ENCODE measurements at regions not wholly inside any gene's neighbourhood (a gene's known extent, or its start where the extent isn't known, plus 50 kb on each side); places are given as distances from the start of the nearest gene placed in this dataset.

DNA sequence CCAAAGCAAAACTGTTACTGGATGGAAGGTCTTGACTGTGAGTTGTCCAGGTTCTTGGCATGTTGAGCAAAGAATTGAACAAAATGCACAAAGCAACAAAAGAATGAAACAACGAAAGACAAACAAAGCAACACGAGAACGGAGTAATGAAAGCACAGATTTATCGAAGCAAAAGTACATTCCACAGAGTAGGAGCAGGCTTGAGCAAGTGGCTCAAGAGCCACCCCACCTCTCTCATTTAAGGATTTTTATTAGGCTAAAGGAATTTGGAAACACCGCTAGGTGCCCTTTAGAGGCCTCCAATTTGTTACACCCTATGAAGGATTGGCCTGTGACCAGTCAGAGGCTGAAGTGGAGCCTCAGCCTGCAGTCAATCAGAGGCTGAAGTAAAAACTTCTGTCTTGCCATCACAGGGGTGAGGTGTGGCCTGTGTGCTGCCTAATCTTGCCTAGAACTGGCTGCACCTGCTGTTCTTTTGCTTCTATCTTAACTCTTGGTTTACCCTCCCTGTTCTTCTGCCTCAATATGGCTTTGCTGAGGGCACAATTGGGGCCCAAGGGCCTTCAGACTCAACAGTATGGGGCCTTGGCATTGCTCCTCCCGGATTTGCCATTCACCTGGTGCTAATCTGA, 59.4 kb upstream of the FTH1 start:
- DNase-seq = no peak

DNA sequence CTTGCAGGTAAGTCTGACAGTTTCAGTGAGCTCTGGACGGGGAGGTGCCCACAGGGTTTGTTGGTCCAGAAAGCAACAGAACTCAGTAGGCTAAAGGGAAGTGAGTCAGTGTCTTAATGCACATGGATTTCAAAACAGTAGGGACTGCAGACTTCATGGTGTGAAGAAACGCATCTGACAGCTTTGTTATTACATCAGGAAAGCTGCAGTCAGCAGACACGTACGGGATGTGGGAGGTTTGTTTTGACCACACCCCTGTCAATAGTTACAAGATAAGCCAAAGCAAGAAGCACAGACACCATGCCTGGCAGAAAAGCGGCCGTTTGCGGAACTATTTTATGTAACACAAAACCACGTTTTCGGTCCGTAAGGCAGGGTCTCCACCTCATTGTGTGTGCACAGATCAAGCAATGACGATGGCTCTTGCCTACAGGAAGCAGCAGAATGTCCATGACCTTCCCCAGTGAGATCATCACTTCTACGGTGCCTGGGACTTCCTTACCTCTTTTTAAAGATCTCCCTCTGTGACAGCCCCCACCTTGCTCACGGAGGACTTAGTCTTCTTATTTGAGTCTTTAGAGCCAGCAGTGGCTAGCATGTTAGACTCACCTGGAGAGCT, 58.2 kb upstream of the FTH1 start:
- peak; percentile 19 for DNase-seq

DNA sequence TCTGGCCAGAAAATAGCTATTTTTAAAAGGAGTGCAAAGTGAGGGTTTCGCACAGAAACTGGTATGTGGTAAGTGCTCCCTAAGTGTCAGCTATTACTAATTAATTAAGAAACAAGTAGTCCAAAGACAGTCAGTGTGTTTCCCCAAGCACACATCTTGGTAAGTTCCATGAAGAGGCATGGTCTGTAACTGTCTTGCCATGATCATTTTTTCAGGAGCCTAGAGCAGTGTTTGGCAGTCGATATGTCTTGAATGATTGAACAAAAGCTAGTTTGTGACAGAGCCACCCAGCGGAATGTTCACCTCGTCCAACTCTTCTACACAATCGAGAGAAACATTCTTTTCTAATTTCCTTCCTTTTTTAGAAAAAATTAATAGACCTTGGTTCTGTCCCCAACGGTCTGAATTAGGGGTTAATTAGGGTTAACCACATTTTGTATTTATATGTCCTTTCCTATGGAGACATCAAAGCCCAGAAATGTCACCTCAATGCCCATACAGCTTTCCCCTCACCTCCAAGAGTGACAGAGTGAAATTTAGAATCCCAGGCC, 57.6 kb upstream of the FTH1 start:
- peak in 1 of 2 donors; percentile 6 for DNase-seq

DNA sequence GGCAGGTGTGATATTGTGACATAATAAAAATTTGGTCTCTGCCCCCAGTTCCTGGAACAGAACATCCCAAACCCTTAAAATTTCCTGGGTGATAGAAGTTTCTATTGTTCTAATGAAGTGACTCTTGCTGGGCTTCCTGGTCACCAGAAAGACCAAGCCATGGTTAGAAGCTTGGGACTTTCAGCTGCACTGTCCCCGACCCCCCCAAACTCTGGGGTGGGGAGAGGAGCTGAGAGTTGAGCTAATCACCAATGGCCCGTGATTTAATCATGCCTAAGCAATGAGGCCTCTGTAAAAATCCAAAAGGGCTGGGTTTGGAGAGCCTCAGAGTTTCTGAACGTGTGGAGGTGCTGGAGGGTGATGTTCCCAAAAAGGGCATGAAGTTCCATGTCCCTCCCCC, 54.8 kb upstream of the FTH1 start:
- DNase-seq = no peak

DNA sequence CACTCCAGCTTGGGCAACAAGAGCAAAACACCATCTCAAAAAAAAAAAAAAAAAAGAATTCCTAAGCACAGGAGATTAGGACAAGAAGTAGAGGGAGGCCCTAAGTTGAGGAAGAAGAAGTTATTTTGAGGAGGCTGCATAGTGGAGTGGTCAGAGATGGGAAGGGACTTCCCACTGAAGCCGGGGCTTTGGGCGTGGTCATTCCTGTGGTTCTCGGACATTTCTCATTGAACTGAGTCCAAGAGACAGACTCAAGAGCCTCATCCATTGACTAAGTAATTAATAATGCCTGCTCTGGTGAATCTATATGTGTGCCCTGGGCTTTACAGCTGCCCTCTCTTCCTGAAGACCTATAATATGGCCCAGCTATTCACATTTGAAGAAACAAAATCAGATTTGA, 53.2 kb upstream of the FTH1 start:
- no peak for DNase-seq

DNA sequence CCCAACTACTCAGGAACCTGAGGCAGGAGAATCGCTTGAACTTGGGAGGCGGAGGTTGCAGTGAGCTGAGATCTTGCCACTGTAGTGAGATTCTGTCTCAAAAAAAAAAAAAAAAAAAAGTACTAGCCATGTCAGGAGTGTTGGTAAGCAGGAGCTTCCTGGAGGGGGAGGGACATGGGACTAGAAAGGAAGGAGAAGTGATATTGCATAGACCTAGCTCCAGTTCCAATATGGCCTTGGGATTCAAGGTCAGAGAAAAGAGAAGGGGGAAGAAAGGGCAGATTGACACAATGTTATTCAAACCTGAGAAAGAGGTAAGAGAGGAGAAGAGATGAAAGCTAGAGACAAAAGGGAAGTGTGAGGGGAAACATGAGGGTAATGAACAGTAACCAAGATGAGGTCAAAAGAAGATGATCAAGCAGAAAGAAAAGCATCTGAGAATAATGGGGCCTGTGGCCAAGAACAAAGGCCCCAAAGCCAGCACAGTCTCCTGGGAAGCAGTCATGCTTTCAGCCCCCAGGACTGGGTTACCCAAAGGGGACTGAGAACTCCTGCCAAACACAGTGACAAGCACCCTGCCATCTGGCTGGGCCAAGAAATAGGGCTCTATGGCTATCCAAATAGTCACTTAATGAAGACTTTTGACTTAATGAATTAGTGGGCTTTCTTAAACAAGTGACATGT, 51.7 kb upstream of the FTH1 start:
- no peak for DNase-seq

DNA sequence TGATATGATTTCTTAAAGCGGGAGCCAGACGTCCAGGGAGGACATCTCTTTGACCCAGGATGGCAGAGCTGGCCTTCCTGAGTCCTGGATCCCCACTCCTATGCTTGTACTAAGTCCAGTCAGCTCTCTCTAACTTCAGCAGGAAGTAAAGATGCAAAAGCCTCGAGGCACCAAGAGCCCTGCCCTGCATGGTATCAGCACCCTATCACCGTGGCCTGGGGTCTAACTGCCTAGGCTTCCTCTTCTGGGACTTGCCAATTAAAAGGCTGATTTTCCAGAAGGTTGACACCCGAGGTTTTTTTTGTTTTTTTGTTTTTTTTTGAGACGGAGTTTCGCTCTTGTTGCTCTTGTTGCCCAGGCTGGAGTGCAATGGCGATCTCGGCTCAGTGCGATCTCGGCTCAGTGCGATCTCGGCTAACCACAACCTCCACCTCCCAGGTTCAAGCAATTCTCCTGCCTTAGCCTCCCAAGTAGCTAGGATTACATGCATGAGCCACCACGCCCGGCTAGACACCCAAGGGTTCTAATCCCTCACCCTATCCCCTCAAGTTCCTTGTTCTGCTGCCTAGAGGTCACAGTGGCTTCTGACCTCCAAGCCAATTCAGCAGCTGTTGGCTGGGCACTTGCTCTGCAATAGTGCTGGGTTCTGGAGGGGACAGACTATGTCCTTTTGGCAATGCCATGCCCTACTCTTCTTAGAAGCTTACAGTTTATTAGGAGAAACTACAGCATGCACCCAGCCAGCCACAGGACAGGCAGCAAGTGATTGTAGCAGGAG, 50.6 kb upstream of the FTH1 start:
- DNase-seq = no peak

Measured in hippocampal formation (tissue), 2 donors.